DOHH2 (cell line): ENCODE measurements at regions not wholly inside any gene's neighbourhood (a gene's known extent, or its start where the extent isn't known, plus 50 kb on each side); places are given as distances from the start of the nearest gene placed in this dataset.
"Not testable (repeated sequence)": the region's sequence is repeated elsewhere in the genome, so short reads cannot be mapped to it uniquely, and the experiment has no call there.

Experiments
- H3F3A ChIP-seq: fragments of 200-600 bp; sonication (generic), shearing (Covaris generic); 2 replicates; pipeline ENCODE4 v1.6.0; 2016; ENCODE audit warnings: antibody characterized with exemption, mild to moderate bottlenecking; ENCODE audit not compliant: control insufficient read depth, insufficient read depth
- H3K27ac ChIP-seq: fragments of 200-600 bp; sonication (generic); 2 replicates; pipeline ENCODE4 v1.5.1; 2014; ENCODE audit warnings: low read depth, mild to moderate bottlenecking, low read length, moderate library complexity
- H3K27me3 ChIP-seq: fragments of 200-600 bp; sonication (generic); 2 replicates; pipeline ENCODE4 v1.6.1; 2014; ENCODE audit warnings: mild to moderate bottlenecking, low read length, mixed read lengths; ENCODE audit not compliant: control insufficient read depth
- H3K36me3 ChIP-seq: fragments of 200-600 bp; sonication (generic); 2 replicates; pipeline ENCODE4 v1.6.1; 2014; ENCODE audit warnings: mild to moderate bottlenecking, low read length, moderate library complexity, mixed read lengths; ENCODE audit not compliant: control insufficient read depth
- H3K4me1 ChIP-seq: fragments of 200-600 bp; sonication (generic); 2 replicates; pipeline ENCODE4 v1.6.1; 2014; ENCODE audit warnings: mild to moderate bottlenecking, low read length, mixed read lengths; ENCODE audit not compliant: control insufficient read depth
- H3K4me2 ChIP-seq: fragments of 200-600 bp; sonication (generic); 2 replicates; pipeline ENCODE4 v1.6.0; 2014; ENCODE audit warnings: mild to moderate bottlenecking, low read length, moderate library complexity
- H3K4me3 ChIP-seq: fragments of 200-600 bp; sonication (generic); 2 replicates; pipeline ENCODE4 v1.5.1; 2014; ENCODE audit warnings: mild to moderate bottlenecking, low read length, mixed read lengths
- H3K79me2 ChIP-seq: fragments of 200-600 bp; sonication (generic); 2 replicates; pipeline ENCODE4 v1.6.1; 2014; ENCODE audit warnings: mild to moderate bottlenecking, low read length, mixed read lengths; ENCODE audit not compliant: control insufficient read depth
- H3K9me2 ChIP-seq: fragments of 200-600 bp; sonication (generic); replicated peaks from 2 replicates; pipeline ENCODE4 v1.6.1; 2014; ENCODE audit warnings: mild to moderate bottlenecking, low read length, mixed read lengths; ENCODE audit not compliant: control insufficient read depth
- H3K9me3 ChIP-seq: fragments of 200-600 bp; sonication (generic); 2 replicates; pipeline ENCODE4 v1.6.1; 2014; ENCODE audit warnings: antibody characterized with exemption, low read length, mixed read lengths; ENCODE audit not compliant: control insufficient read depth, insufficient read depth
- H4K20me1 ChIP-seq: fragments of 200-600 bp; sonication (generic); 2 replicates; pipeline ENCODE4 v1.6.0; 2014; ENCODE audit warnings: low read depth, mild to moderate bottlenecking, antibody characterized with exemption, low read length, moderate library complexity; ENCODE audit not compliant: control insufficient read depth, insufficient read depth
- EZH2phosphoT487 ChIP-seq: fragments of 200-600 bp; sonication (generic); IDR thresholded peaks from 2 replicates; pipeline ENCODE4 v1.6.1; 2017; ENCODE audit warnings: borderline replicate concordance, mild to moderate bottlenecking, antibody characterized with exemption, low read length, moderate library complexity, mixed read lengths
- TF ChIP-seq, protein P1 (sequence below): fragments of 200-600 bp; sonication (generic); IDR thresholded peaks from one replicate; pipeline ENCODE4 v1.5.1; 2014; ENCODE audit warnings: antibody characterized with exemption, mild to moderate bottlenecking, low read depth, low read length; ENCODE audit not compliant: poor library complexity, severe bottlenecking

DNA sequence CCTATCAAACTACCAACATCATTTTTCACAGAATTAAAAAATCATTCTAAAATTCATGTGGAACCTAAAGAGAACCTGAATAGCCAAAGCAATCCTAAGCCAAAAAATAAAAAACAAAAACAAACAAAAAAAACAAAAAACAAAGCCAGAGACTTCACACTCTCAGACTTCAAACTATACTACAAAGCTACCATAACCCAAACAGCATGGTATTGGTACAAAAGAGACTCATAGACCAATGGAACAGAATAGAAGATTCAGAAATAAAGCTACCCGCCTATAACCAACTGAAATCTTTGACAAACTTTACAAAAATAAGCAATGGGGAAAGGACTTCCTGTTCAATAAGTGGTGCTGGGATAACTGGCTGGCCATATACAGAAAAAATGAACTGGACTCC is 152.3 kb upstream of the SMIM31 start:
- Histone ChIP-seq H3K4me1 (no peaks in the 10 kb centered on the region), H3K79me2 (no peaks in the 10 kb centered on the region), H4K20me1 (no peaks in the 10 kb centered on the region), H3K9me3 (no peaks in the 10 kb centered on the region), H3K27me3 (no peaks in the 10 kb centered on the region), H3K27ac (no peak overlapping the region), H3F3A (no peaks in the 10 kb centered on the region), H3K36me3 (no peaks in the 10 kb centered on the region), H3K4me3 (no peak overlapping the region), H3K9me2 (no peaks in the 10 kb centered on the region), H3K4me2 (no peak overlapping the region)
- no peak for TF ChIP-seq EZH2phosphoT487

DNA sequence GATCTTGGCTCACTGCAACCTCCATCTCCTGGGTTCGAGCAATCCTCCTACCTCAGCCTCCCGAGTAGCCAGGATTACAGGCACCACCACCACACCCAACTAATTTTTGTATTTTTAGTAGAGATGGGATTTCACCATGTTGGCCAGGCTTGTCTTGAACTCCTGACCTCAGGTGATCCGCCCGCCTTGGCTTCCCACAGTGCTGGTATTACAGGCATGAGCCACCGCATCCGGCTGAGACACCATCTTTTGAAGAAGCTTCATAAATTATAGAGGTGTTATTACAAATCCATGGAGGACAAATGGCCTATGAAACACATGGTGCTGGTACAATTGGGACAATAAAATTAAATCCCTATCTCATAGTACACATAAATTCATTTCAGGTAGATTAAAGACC is 148.1 kb upstream of the SMIM31 start:
- H3K4me1 ChIP-seq, H3K79me2 ChIP-seq, H3F3A ChIP-seq, H3K27me3 ChIP-seq, H3K9me3 ChIP-seq, H3K27ac ChIP-seq, H3K36me3 ChIP-seq, H3K4me3 ChIP-seq, H3K4me2 ChIP-seq, H4K20me1 ChIP-seq, H3K9me2 ChIP-seq: not testable (repeated sequence)

DNA sequence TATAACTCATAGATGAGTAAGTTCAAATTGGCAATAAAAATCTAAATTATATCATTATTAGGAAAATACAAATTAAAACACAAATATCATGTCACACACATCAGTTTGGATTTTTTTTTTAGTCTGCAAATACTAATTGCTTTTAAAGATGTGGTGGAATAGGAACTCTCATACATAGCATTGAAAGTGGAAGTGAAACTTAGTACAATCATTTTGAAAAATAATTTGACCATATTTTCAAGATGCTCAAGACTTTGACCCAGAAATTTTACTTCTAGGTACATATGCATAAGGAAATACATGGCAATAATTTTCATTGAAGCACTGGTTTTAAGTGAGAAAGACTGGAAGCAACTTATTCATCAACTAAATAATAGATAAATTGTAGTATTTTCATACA is 147.5 kb upstream of the SMIM31 start:
- Histone ChIP-seq H3K27me3 (no peaks in the 10 kb centered on the region), H3K9me2 (no peaks in the 10 kb centered on the region), H4K20me1 (no peaks in the 10 kb centered on the region), H3K27ac (no peak overlapping the region), H3K4me1 (no peaks in the 10 kb centered on the region), H3F3A (no peaks in the 10 kb centered on the region), H3K36me3 (no peaks in the 10 kb centered on the region), H3K4me2 (no peak overlapping the region), H3K4me3 (no peak overlapping the region), H3K9me3 (no peaks in the 10 kb centered on the region), H3K79me2 (no peaks in the 10 kb centered on the region)
- TF ChIP-seq EZH2phosphoT487: no peak
- TF ChIP-seq, protein P1, sequence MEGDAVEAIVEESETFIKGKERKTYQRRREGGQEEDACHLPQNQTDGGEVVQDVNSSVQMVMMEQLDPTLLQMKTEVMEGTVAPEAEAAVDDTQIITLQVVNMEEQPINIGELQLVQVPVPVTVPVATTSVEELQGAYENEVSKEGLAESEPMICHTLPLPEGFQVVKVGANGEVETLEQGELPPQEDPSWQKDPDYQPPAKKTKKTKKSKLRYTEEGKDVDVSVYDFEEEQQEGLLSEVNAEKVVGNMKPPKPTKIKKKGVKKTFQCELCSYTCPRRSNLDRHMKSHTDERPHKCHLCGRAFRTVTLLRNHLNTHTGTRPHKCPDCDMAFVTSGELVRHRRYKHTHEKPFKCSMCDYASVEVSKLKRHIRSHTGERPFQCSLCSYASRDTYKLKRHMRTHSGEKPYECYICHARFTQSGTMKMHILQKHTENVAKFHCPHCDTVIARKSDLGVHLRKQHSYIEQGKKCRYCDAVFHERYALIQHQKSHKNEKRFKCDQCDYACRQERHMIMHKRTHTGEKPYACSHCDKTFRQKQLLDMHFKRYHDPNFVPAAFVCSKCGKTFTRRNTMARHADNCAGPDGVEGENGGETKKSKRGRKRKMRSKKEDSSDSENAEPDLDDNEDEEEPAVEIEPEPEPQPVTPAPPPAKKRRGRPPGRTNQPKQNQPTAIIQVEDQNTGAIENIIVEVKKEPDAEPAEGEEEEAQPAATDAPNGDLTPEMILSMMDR: no peak

DNA sequence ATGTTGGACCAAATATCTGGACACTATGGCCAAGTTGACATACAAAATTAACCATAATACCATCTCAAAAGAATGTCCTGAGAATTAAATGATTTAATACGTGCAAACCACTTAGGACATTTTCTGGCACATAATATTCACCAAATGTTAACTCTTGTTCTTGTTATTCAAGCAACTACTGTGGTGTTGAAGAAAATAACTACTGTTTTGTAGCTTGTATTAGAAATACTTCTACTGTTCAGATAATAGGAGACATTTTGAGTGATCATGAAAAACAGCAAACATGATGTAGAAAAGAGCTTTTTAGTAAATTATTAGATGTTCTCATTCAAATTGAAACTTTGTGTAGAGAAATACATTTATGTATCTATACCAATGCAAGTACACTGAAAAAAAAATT is 140.7 kb upstream of the SMIM31 start:
- TF ChIP-seq, protein P1: no peak
- no peak for TF ChIP-seq EZH2phosphoT487
- Histone ChIP-seq H3K9me3 (no peaks in the 10 kb centered on the region), H3K4me1 (no peaks in the 10 kb centered on the region), H4K20me1 (no peaks in the 10 kb centered on the region), H3K27ac (no peak overlapping the region), H3K27me3 (no peaks in the 10 kb centered on the region), H3K36me3 (no peaks in the 10 kb centered on the region), H3K4me2 (no peak overlapping the region), H3F3A (no peaks in the 10 kb centered on the region), H3K9me2 (no peaks in the 10 kb centered on the region), H3K79me2 (no peaks in the 10 kb centered on the region), H3K4me3 (no peak overlapping the region)
